Thymus (tissue), 11 donors: ENCODE measurements at regions not wholly inside any gene's neighbourhood (a gene's known extent, or its start where the extent isn't known, plus 50 kb on each side); places are given as distances from the start of the nearest gene placed in this dataset.

Experiments used
- DNase-seq, 9 donors: peaks; one replicate each; pipeline ENCODE4 v3.0.0-alpha.2; 2013; ENCODE audit warnings: low spot score in 9 of 9, low read depth in 6 of 9, missing footprints in 1 of 9
- H3K27ac ChIP-seq, 2 donors: one replicate each; pipeline ENCODE4 v1.5.1; 2013; ENCODE audit warnings: control low read depth in 1 of 2, low read depth in 1 of 2, low read length in 1 of 2, mild to moderate bottlenecking in 1 of 2, moderate library complexity in 1 of 2
- H3K27me3 ChIP-seq, 2 donors: one replicate each; pipeline ENCODE4 v1.5.1; 2013; ENCODE audit warnings: low read length in 1 of 2; ENCODE audit not compliant: control insufficient read depth in 2 of 2, insufficient read depth in 1 of 2
- H3K36me3 ChIP-seq, 2 donors: one replicate each; pipeline ENCODE4 v1.5.1; 2013; ENCODE audit warnings: low read length in 1 of 2, mild to moderate bottlenecking in 1 of 2, moderate library complexity in 1 of 2; ENCODE audit not compliant: control insufficient read depth in 2 of 2, insufficient read depth in 2 of 2
- H3K4me1 ChIP-seq, 2 donors: one replicate each; pipeline ENCODE4 v1.5.1; 2013; ENCODE audit warnings: low read length in 2 of 2; ENCODE audit not compliant: control insufficient read depth in 2 of 2, insufficient read depth in 2 of 2
- H3K4me3 ChIP-seq, 2 donors: one replicate each; pipeline ENCODE4 v1.5.1; 2013; ENCODE audit warnings: low read length in 2 of 2, control low read depth in 1 of 2, mild to moderate bottlenecking in 1 of 2
- H3K9me3 ChIP-seq, 2 donors: one replicate each; pipeline ENCODE4 v1.5.1; 2013; ENCODE audit warnings: low read length in 1 of 2, mild to moderate bottlenecking in 1 of 2; ENCODE audit not compliant: control insufficient read depth in 2 of 2, insufficient read depth in 1 of 2
- WGBS: extraction: QIAGEN DNeasy Blood & Tissue Kit; methylation state at CpG from one replicate; pipeline ENCODE4 v1.1.7; 2013; 5-methylcytosine and 5-hydroxymethylcytosine counted together
- donor health status: healthy.

DNA sequence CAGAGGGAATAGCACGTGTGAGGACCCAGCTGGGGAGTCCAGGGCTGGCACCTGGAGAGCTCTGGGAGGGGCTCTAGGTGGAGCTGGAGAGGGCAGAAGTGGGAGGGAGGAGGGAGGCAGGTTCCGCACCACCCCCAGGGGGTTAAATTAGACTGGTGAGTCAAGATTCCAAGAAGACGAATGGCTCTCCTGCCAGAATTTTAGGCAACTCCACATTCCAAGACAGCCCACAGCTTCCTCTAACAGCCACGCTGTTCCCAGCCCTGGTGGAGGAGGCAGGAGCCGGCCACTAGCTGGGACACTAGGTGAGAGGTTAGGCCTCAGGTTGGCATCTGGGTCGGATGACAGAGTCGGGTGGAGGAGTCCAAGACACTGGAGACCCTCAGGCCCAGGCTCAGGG is 60.2 kb downstream of the TFAP2C start:
- H3K36me3 ChIP-seq, result no peaks in the 10 kb centered on the region
- H3K9me3 ChIP-seq, result no peaks in the 10 kb centered on the region
- WGBS, result 54% methylated on average over 7 of the region's 7 CpGs
- no peak overlapping the region for H3K27ac ChIP-seq
- peaks cover 5 to 18% of the 10 kb centered on the region in 2 donors for H3K4me1 ChIP-seq
- no peak for DNase-seq
- H3K27me3 ChIP-seq, result no peaks in the 10 kb centered on the region
- H3K4me3 ChIP-seq, result no peak overlapping the region

DNA sequence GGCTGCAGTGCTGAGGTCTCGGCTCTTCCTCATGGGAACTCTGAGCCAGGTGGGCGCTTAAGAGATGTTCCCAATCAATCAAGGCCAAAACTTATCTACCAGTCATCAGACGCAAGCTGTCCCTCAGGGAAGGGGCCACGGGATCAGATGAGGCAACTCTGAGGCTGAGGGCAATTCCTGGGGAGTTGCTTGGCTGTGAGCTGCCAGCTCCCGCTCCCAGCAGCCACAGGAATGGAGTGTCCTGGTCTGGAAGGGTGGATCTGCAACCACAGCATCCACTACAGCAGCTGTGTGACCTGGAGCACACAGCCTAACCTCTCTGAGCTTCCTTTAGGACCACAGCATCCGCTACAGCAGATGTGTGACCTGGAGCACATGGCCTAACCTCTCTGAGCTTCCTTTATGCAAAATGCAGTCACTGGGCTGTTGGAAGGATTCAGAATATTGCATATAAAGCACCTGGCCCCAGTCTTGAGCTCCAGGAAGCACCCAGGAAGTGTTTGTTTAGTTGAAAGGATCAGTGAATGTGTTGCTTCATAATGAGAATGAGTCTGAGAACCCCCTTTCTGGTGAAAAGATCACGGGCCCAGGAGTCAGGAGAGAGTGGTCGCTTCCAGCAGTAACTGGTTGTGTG is 60.9 kb downstream of the TFAP2C start:
- H3K27ac ChIP-seq, result peak overlapping the region in 1 of 2 donors; percentile 29

DNA sequence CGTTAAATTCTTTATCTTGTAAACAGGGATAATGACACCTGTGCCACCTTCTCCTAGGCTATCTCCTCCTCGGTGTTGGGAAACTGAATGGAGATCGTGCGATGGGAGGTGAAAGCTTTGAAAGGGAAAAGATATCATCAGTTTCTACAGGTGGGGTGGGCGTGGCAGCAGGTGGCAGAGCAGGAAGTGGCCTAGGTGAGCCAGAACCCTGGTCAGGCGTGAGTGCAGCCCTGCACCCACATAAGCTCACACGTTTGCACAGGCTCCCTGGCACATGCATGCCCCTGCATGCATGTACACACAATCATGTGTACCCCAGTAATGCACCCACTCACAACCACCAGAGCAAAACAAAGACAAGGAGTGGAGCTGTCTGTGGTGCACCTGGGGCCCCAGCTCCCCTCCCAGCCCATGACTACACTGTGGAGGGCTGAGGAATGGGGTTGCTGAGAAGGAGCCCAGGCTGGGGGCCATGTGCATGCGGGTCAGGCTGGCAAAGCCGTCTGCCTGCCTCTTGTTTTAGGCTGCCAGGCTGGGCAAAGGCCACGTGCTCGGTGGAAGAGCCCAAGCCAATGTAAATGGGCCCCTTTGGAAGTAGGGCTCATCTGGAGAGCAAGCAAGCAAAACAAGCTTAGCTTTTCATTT is 61.5 kb downstream of the TFAP2C start:
- Histone ChIP-seq H3K4me3 (no peak overlapping the region), H3K9me3 (no peaks in the 10 kb centered on the region), H3K27ac (peak overlapping the region in 1 of 2 donors; percentile 4), H3K36me3 (no peaks in the 10 kb centered on the region), H3K27me3 (no peaks in the 10 kb centered on the region), H3K4me1 (peaks cover 5 to 18% of the 10 kb centered on the region in 2 donors)
- DNase-seq, result peak in 2 of 9 donors; percentile 6 to 7
- WGBS, result 42% methylated on average over 11 of the region's 11 CpGs

More for the DNA sequence above, 60.9 kb downstream of the TFAP2C start:
- Histone ChIP-seq H3K4me1 (peaks cover 5 to 18% of the 10 kb centered on the region in 2 donors), H3K36me3 (no peaks in the 10 kb centered on the region), H3K4me3 (no peak overlapping the region), H3K27me3 (no peaks in the 10 kb centered on the region), H3K9me3 (no peaks in the 10 kb centered on the region)
- 68% methylated on average over 8 of the region's 8 CpGs for WGBS
- DNase-seq, result peak in 2 of 9 donors; percentile 5 to 11

DNA sequence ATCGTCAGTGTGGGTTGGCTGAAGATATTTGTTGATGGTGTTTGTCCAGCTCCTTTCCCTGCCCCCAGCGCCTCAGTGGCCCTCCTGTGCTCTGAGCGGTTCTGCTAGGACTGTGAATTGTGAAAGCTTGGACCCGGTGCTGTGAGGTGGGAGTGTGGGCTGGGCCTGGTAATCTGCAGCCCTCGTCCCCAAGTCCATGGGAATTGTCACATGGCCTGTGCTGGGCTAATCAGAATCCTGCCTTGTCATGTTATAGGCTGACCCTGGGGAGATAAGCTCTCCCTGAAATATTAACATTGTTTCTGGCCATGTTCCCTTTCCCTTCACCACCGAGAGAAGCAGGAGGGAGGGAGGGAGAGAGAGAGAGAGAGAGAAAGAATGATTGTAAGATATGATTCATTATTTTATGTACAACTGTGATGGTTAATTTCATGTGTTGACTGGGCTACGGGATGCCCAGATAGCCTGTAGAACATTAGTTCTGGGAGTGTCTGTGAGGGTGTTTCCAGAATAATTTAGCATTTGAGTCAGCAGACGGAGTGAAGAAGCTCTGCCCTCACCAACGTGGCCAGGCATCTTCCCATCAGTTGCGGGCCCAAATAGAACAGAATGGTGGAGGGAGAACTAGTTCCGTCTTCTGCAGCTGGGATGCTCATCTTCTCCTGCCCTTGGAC is 62.4 kb downstream of the TFAP2C start:
- no peaks in the 10 kb centered on the region for H3K27me3 ChIP-seq
- 74% methylated on average over 11 of the region's 11 CpGs for WGBS
- peaks cover 5 to 18% of the 10 kb centered on the region in 2 donors for H3K4me1 ChIP-seq
- no peak overlapping the region for H3K4me3 ChIP-seq
- H3K36me3 ChIP-seq, result no peaks in the 10 kb centered on the region
- H3K27ac ChIP-seq, result no peak overlapping the region
- no peak for DNase-seq
- H3K9me3 ChIP-seq, result no peaks in the 10 kb centered on the region

DNA sequence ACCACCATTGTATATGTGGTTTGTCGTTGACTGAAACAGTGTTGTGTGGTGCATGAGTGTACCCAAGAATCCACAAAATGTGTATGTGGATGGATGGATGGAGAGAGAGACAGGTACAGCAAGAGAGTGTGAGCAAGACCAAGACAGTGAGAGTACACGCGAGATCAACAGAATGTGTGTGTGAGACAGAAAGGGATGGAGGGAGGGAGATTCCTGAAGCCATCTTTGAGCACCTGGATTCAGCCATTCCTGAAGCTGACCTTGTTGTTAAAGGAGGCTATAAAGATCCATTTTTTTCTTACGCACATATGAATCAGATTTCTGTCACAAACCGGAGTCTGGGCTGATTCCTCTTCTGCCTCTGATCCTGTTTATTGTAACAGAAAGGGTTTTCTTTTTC is 64.1 kb downstream of the TFAP2C start:
- Histone ChIP-seq H3K27me3 (no peaks in the 10 kb centered on the region), H3K4me1 (peaks cover 5 to 18% of the 10 kb centered on the region in 2 donors), H3K36me3 (no peaks in the 10 kb centered on the region), H3K9me3 (no peaks in the 10 kb centered on the region), H3K4me3 (no peak overlapping the region), H3K27ac (no peak overlapping the region)
- WGBS, result 97% methylated on average over 5 of the region's 5 CpGs
- DNase-seq, result no peak

DNA sequence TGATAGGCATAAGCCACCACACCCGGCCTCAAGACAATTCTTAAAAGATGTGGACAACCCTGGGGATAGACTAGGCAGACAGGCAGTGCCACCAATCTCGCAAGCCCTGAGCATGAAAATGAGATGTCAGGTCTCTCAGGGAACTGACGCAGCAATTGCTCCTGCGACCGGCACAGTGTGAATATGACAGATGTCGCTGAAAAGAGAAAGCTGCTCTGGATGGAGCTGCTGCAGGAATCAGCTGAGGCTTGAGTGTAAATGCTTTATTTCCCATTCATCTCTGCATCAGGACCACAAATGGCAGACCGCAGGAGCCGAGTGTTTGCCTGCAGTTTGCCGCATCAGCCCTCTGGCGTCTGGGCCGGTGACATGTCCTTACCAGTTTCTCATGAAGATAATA is 68.4 kb downstream of the TFAP2C start:
- Histone ChIP-seq H3K27me3 (no peaks in the 10 kb centered on the region), H3K4me3 (no peak overlapping the region), H3K27ac (no peak overlapping the region), H3K9me3 (no peaks in the 10 kb centered on the region), H3K4me1 (no peaks in the 10 kb centered on the region), H3K36me3 (no peaks in the 10 kb centered on the region)
- no peak for DNase-seq
- whole genome bisulfite sequencing, result 92% methylated on average over 11 of the region's 11 CpGs

DNA sequence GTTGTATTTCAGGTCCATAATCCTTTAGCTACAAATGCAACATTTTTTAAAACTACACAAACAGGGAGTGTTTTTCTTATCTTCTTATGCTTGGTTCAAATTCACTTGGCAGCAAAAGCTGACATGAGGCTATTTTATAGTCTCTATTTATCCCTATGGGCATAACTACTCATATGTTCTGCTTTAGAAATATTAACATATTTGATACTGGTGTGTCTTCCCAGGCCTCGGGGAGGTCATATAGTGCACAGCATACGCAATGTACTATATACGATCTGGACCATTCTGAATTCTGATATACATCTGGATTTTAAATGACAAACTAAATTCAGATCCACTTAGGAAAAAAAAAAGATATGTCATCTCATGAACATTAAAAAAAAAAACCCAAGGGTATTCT is 69.2 kb downstream of the TFAP2C start:
- WGBS, result 95% methylated on average over 3 of the region's 3 CpGs
- no peak overlapping the region for H3K27ac ChIP-seq
- no peaks in the 10 kb centered on the region for H3K36me3 ChIP-seq
- H3K27me3 ChIP-seq, result no peaks in the 10 kb centered on the region
- no peaks in the 10 kb centered on the region for H3K9me3 ChIP-seq
- no peak for DNase-seq
- H3K4me1 ChIP-seq, result no peaks in the 10 kb centered on the region
- no peak overlapping the region for H3K4me3 ChIP-seq

DNA sequence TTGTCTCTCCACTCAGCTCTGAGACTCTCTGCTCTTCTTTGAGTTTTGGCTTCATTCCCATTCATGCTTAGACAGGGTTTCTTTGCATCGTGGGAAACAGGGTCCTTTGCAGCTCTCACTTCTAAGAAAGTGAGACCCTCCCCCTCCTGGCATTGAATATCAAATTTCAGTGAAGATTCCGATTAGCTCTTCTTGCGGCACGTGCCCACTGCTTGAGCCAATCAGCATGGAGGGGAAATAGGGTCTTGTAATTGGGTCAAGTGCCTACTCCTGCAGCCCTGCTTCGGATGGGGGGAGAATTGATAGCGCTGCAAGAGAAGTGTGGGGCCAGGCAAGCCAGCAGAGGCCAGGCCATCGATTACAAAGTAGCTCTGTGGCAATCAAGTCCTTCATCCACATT is 69.6 kb downstream of the TFAP2C start:
- no peak for DNase-seq
- Histone ChIP-seq H3K4me1 (no peaks in the 10 kb centered on the region), H3K27ac (no peak overlapping the region), H3K9me3 (no peaks in the 10 kb centered on the region), H3K36me3 (no peaks in the 10 kb centered on the region), H3K4me3 (no peak overlapping the region), H3K27me3 (no peaks in the 10 kb centered on the region)
- 64% methylated on average over 7 of the region's 7 CpGs for WGBS
